D341Med (cell line): ENCODE measurements at regions not wholly inside any gene's neighbourhood (a gene's known extent, or its start where the extent isn't known, plus 50 kb on each side); places are given as distances from the start of the nearest gene placed in this dataset.

Experiments used
- DNase-seq: peaks from one replicate; pipeline ENCODE4 v3.0.0; 2012; ENCODE audit warnings: low spot score

DNA sequence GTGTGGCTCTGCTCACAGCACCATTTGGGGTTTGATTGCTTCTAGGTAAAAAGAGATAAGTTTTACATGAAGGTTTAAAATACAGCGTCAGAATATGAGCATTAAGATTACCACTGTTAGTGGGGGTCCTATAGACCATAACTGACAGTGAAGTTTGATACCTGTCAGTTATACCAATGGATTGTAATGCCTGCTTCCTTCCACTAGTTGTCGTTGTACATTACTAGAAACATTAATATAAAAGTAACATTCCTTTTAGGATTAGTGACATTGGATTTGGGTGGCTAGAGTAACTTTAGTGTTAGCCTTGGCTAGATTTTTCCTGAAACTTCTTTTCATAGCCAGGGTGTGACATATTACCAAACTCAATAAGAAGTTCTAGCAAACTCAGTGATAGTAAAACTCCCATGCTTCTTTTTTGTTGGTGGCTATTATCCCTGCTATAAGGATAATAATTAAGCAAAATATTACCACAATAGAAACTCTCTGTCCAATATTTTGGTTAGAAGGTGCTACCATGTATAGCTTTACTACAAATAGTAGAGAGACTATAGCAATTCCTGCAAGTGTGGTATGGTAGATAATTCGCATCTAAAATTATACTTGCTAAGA lies 57.1 kb downstream of the FAM181B start:
- DNase-seq: no peak

DNA sequence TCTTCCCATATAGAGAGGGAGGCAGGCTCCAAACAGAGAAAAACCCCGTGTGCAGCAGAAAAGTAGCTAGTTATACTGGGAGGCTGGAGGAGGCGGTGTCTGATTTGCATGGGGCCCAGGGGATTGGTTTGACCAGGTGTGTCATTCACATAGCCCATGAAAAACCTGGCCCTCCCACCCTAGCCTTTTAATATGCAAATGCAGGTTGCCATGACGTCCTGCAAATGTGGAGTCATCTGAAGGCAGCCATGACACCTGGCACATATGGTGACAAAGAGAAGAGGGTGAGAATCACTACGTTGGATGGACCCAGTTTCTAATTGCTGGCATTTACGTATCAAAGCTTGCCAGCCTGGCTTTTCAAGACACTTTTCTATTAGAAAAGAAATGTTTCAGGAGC lies 57.8 kb downstream of the FAM181B start:
- DNase-seq: no peak

DNA sequence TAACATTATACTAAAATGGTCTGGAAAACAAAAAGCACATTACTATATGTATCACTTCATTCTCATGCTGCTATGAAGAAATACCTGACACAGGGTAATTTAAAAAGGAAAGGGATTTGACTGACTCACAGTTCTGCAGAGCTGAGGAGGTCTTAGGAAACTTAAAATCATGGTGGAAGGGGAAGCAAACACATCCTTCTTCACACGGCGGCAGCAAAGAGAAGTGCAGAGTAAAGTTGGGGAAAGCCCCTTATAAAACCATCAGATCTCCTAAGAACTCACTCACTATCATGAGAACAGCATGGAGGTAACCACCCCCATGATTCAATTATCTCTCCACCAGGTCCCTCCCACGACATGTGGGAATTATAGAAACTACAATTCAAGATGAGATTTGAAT lies 60.0 kb downstream of the FAM181B start:
- no peak for DNase-seq

DNA sequence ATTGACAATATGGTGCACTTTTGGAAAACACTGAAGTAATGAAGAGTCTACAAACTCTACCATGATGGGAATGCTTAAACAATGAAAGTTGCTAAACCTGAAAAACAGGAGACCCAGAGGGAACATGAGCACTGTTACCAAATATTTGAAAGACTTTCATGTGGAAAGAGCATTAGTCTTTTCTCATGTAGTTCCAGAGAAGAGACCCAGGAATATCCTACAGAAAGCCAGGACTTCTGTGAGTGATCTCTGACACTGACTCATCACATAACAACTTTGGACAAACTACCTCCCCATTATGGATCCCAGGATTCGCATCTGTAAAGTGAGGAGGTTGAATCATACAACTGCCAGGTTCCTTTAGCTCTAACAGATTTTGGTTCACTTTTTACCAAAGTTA lies 62.2 kb downstream of the FAM181B start:
- no peak for DNase-seq

DNA sequence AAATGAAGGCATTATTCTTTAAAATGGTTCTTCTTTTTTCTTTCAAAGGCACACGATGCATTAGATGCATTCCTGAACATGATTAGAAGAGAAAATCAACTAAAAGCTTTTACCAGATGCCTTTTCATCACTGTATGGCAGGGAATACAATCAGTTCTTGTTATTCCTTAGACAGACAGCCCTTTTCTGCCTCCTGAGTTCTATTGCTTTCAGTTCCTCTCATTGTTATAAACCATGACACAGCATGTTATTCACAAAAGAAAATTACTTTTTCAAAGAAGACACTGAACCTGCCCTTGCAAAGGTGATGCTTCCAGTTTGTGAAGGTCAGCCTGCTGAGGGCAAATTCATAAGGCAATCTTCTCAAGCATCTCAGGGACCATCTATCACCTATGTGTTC lies 70.1 kb downstream of the FAM181B start:
- DNase-seq: no peak

DNA sequence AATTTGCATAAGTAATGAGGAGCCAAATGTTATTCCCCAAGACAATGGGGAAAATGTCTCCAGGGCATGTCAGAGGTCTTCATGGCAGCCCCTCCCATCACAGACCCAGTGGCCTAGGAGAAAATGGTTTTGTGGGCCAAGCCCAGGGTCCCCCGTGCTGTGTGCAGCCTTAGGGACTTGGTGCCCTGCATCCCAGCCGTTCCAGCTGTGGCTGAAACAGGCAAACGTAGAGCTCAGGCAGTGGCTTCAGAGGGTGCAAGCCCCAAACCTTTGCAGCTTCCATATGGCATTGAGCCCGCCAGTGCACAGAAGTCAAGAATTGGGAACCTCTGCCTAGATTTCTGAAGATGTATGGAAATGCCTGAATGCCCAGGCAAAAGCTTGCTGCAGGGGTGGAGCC lies 79.9 kb downstream of the FAM181B start:
- no peak for DNase-seq

DNA sequence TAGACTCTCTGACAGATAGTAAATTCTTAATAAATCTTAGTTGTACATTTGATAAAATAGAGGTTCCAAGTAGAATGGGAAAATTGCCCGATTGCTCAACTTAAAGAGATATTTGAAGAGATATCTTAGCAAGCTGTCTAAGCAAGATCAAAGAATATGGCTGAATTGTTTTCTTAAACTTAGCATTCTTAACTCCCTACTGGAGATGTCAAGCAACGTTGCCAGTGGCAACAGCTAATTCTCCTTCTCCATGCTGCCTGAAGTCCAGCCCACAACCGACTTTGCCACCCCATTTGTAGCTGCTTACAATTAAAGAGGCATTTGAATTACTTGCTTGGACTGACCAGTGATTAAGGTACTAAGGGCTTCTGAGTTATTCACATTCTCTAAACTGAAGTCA lies 94.4 kb downstream of the FAM181B start:
- no peak for DNase-seq

DNA sequence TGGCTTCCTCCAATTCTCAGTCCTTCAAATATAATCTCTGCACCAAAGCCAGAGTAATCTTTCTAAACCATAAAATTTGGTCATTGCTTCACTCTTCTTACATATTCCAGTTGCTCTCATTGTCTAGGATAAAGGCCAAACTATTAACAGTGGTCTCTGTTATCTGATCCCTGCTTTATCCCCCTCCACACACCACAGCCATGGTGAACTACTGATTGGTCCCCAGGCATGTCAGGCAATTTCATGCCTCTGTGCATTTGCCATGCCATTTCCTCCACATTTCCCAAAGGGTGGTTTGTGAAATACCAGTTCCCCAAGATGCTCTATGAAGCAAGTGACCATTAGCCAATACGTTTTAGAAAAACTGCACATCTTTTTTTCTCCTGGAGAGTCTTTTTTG lies 97.0 kb downstream of the FAM181B start:
- DNase-seq: no peak

DNA sequence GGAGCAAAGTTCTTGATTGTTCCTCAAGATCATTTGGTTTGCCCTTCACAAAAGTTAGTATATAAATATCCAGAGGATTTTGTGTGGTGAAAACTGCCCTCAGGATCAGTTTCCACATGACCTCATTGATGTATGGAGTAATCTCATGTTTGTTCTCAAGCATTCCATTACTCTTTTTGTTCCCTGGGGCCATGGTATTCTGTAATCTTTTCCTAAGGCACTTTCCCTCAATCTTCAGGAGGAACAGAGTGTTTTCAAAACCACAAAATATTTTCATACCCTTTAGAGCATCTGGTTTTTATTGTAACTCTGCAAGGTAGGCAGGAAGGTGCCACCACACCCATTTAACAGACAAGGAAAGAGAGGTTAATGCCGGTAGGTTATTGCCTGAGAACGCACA lies 99.6 kb downstream of the FAM181B start:
- DNase-seq: no peak

DNA sequence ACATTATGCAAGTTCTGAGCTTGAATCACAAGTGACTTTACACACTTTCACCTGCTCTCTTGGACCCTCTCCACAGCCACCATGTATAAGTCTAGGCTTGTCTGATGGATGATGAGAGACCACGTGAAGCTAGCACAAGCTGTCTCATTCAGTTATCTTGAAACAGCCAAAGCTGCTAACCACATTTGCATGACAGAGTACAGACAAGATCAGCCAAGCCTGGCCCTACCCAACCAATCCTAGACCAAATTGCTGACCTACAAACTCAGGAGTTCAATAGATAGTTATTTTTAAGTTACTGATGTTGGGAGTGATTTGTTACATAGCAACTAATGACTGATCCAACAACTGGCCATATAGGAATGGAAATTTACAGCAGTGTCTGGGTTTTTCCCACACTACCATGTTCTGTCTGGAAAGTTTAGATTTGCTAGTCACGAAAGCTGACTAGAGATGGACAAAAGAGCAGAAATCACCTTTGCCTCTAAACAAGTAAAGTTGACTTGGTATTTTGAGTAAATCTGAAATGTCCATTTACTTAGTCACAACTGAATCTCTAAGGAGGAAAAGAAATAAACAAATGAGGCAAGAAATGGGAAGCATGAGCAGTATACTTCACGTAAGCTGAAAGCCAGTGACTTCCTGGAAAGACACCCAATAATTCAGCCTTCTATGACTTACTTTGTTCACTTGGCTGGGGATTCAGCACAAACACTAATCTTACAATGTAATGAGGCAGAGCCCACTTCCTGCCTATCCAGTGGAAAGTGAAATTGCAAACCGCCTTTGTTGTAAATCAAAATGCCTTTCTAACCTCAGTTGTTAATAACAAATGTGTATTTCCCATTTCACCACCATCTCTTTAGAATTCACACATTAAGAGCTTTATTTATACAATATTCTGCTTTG lies 101.7 kb downstream of the FAM181B start:
- DNase-seq: no peak

DNA sequence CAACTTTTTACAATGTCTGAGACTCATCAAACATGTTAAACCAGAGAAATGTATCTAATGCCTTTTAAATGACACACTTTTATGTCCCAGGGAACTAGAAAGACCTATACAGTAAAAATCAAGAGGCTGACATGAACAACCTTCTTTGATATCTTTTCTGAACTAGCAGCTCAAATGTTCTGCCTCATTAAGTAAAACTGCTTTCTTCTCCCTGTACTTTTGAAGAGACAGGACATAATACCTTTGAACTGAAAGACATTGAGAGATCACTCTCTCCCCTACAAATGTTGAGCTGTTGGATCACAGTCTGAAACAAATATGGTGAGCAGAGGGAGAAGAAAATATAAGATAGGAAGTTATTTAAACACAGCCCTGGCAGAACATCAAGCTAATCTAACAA lies 123.0 kb downstream of the FAM181B start:
- DNase-seq: no peak

DNA sequence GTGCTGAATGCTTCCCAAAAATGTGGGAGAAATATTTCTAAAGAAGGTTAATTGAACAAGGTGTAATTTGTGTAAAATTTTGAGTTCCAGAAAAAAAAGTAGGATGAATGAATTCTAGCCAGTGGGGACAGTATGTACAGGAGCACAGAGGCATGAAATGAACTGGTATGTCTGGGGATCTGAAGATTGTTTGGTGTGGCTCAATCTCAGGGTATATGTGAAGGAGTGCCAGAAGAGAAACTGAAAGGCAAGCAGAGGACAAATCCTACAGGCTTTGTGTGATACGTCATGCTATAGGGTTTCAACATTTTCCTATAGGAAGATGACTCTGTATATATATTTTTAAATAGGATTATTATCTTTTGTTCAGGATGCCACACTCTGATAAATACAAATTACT lies 126.9 kb downstream of the FAM181B start:
- no peak for DNase-seq

DNA sequence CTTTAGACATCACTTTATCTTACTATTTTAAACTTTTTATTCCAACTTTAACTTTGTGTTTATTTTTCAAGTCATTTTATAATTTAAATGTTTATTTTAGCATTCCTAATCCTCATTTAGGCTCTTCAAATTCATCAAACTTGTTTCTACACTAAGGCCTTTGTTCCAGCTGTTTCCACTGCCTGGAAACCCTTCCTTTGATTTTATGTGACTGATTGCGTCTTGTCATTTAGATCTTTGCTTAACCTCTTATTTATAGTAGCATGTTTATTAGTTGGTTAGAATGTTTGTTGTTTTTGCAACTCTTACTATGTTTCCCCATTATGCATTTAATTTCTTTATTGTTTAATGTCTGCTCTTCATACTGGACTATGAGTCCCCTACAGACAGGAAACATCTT lies 132.0 kb downstream of the FAM181B start:
- DNase-seq: no peak

DNA sequence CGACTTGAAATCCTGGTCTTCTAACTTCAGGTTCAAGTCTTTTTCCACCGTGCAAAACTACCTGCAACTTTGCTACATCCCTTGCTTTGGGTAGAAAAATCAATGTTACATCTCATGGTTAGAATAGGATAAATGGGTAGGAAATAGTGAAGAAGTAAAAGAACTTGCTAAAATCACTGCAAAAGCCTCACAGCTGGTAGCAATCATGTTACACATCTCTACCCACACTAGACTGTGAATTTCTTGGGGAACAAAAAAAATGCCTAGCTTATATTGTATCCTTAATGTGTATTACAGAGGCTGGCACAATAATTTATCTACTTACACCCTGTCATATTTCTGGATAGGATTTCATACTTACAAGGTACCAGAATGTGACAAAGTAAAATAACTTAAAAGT lies 133.8 kb downstream of the FAM181B start:
- DNase-seq: no peak

DNA sequence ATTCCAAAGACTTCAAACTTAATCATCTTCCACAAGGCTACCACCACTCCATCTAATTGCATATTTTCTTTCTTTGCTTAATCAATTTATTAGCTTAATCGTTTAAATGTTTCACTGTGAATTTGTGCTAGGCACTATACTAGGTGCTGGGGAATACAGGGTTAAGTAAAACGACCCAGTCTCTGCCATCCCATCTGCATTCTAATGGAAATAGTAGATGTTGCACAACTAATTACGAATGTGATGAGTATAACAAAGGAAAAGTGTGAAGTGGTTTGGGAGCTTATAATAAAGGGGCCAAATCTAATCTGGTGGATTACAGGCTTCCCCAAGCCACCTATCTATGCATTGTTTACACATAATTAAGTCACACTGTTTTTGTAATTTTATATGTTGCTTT lies 147.1 kb downstream of the FAM181B start:
- DNase-seq: no peak

DNA sequence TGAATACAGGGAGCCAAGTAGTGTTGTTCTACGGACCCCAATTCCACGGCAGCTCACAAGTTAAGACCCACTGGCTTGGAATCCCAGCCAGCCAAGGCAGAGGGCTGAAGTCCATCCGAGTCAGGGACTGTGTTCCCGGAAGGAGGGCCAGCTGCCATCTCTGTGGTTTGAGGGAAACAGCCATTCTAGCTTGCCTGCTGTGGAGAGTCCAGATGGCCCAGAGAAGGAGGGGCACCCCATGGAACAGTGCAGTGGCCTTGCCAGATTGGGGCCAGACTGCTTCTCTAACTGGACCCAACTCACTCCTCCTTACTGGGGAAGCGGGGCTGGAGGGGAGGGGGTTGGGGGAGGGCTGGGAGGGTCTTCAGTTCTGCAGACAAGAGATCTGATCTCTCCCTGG lies 156.4 kb downstream of the FAM181B start:
- no peak for DNase-seq

DNA sequence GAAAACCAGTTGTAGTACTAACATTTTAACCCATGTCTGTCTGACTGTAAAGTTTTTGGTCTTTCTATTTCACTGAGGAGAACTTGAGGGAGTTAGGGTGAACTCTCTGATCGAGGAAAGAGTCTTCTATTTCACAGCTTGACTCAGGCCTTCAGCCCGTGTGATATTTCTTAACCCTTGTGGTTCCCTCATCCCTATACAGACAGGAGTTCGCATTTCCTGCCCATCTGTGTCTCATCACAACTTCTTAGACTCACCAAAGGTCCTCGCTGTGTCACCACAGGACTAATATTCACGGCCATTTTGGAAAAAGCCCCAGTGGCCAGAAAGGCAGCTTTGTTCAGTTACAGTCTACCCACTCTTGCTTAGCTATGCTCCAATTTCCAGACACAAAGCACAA lies 172.8 kb downstream of the FAM181B start:
- DNase-seq: no peak

DNA sequence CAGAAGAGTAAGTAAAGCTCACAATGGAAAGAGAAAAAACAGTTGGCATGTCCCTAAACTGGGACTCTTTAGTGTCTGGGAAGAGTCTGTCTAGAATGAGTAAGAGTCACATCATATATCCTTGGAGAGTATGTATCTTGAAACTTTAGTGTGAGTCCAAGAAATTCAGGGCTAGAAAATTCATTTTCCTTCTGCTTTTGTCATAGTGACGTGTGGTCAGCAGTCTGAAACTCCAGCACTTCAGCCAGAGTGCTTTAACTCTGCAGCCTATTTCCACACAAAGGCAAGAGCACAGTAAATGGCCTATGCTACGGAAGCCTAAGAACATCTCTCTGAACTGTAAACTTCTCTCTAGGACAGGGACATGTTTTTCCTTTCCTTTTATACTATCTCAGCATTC lies 174.1 kb downstream of the FAM181B start:
- DNase-seq: no peak

DNA sequence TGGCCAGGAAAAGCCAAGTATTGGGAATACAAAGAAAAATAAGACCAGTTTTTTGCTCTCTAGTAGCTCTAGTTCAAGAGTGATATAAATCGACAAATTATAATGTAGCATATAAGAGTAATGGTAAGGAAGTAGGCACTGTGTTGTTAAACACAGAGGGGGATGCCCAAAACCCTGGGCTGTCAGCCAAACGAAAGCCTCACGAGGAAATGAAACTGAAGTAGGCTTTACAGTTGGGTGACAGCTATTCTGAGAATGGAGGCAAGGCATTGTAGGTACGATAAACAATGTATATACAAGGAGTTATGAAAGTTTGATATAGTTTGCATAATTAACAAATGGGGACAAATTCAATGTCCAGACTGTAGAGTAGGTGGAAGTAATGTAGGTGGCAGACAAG lies 176.4 kb downstream of the FAM181B start:
- no peak for DNase-seq

DNA sequence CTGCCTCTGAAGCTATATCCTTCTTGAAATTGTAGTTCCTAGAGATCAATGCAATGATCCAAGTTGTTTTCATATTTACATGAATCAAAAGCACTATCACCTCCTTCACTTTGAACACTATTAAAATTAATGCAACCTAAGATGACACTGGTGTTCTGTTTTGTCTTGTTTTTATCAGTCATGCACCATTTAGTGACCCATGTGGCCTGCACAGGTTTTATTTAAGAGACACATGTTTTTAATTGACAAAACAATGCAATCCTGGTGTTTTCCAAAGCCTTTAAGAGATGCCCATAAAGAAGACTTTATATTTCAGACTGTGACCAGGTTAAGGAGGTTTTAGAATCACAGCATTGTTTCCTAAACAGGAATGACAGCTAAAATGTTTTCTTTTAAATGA lies 177.5 kb downstream of the FAM181B start:
- DNase-seq: no peak

DNA sequence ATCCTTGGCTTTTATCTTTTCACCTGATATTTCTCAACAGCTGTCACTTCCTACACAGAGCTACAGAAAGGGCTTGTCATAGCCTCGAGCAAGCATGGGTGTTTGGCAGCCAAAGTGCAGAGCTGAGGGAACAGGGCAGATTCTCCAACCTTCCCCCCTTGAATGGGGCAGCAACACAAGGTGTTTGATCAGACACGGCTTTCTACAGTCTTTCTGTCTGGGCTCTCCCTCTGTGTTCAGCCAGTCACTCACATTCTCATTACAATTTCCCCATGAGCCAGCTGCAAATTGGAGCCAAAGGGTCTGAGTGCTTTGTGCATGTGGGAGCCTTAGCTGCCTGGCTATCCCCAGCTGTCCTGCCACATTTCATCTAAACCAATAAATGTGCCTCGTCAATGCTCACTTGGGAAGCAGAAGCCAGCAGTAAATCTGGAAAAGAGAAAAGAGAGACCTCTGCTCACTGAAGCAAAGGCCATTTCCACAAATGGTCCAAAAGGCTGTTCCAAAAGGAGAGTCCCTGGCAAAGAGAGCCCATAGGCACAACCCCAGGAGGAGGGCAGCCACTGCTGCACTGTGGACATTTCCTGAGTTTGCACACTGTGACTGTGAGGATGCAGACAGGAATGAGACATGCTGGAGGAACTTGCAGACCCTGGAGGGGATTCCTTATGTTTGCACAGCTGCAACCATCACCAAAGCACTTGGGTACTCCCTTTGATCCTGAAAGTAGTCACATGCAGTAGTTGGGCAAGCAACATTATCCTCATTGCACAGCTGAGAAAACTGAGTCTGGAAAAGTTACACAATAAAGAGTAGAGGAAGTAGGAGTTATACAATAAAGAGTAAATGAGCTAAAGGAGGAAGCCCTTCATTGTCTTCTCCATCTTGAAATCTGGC lies 186.8 kb downstream of the FAM181B start:
- no peak for DNase-seq

DNA sequence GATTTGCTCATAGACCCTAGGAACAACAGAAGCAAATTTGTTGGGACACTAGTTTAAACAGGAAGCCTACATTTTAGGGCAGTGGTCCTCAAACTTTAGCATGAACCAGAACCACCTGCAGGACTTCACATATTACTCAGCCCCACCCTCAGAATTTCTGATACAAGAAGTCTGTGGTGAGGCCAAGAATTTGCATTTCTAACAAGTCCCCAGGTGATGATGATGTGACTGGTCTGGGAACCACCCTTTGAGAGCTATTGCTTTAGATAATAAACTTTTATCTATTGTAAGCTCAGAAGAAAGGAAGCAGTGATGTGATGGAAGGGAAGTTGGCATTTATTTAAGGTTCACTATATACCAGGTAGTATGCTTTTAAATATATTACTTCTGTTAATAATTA lies 194.0 kb downstream of the FAM181B start:
- no peak for DNase-seq

DNA sequence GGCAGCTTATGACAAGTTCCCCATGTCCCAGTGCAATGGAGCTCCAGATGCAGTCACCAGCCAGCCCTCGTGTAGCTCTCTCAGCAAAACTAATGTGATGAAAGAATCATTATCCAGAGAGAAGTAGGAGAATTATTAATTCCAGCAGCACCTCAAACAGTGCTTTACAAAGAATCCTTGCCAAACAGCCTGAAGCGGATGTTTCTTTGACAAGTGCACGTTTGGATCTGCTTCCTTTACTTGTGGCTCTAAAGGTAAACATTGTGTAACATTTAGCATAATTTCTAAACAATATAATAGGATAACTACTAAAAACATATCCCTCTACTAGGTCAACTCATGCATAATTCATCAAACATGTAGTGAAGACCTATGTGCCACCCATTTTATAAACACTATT lies 197.0 kb downstream of the FAM181B start:
- no peak for DNase-seq
